H1 (cell line): ENCODE measurements at regions not wholly inside any gene's neighbourhood (a gene's known extent, or its start where the extent isn't known, plus 50 kb on each side); places are given as distances from the start of the nearest gene placed in this dataset.

Experiments
- CTCF ChIA-PET: fragments of 300-600 bp; sonication (Branson Sonifier 250); formaldehyde crosslinking; loops from one replicate; lab custom pipeline; 2021; ENCODE audit not compliant: partially characterized antibody; lab: Charles Lee
- POLR2A ChIA-PET: fragments of 300-600 bp; sonication (Branson Sonifier 250); formaldehyde crosslinking; loops from one replicate; lab custom pipeline; 2021; ENCODE audit warnings: inconsistent platforms; ENCODE audit not compliant: partially characterized antibody; lab: Charles Lee
- DNase-seq, 2 experiments: peaks; one replicate each; pipeline versions ENCODE4 v3.0.0 to v3.0.0-alpha.2; 2010 to 2022; ENCODE audit warnings: low spot score in 2 of 2, low read depth in 1 of 2, mixed read lengths in 1 of 2
- FAIRE-seq: peaks from 2 replicates; lab custom pipeline; 2011; peaks lifted over from hg19 to GRCh38; lab: Jason Lieb, UNC
- H2AFZ ChIP-seq: 2 replicates; pipeline ENCODE4 v1.8.1; 2012; ENCODE audit warnings: low read length, inconsistent platforms
- H2AK5ac ChIP-seq: 2 replicates; pipeline ENCODE4 v1.6.1; 2013; ENCODE audit warnings: low read depth, low read length
- H2BK120ac ChIP-seq: replicated peaks from 2 replicates; pipeline ENCODE3; 2013; ENCODE audit warnings: low read depth, low read length, inconsistent platforms
- H2BK12ac ChIP-seq: 2 replicates; pipeline ENCODE4 v1.6.1; 2013; ENCODE audit warnings: low read depth, low read length
- H2BK15ac ChIP-seq: 2 replicates; pipeline ENCODE4 v1.6.1; 2013; ENCODE audit warnings: low read length
- H2BK20ac ChIP-seq: 2 replicates; pipeline ENCODE4 v1.6.1; 2013; ENCODE audit warnings: low read length
- H2BK5ac ChIP-seq: 2 replicates; pipeline ENCODE4 v1.6.1; 2013; ENCODE audit warnings: low read depth, low read length
- H3K14ac ChIP-seq: 2 replicates; pipeline ENCODE4 v1.6.1; 2013; ENCODE audit warnings: inconsistent platforms; ENCODE audit not compliant: insufficient read length
- H3K18ac ChIP-seq: 2 replicates; pipeline ENCODE4 v1.6.1; 2013; ENCODE audit warnings: low read length; ENCODE audit errors: extremely low read depth
- H3K23ac ChIP-seq: 2 replicates; pipeline ENCODE4 v1.6.1; 2013; ENCODE audit warnings: inconsistent platforms; ENCODE audit not compliant: insufficient read length
- H3K23me2 ChIP-seq: 2 replicates; pipeline ENCODE4 v1.6.1; 2013; ENCODE audit warnings: low read depth, low read length
- H3K27ac ChIP-seq: 2 replicates; pipeline ENCODE4 v1.6.1; 2011; ENCODE audit warnings: low read depth, low read length, inconsistent platforms
- H3K27me3 ChIP-seq, 4 experiments: replicated peaks in 1 of 4; 1 replicate in 1 of 4; 2 replicates in 3 of 4; pipeline versions ENCODE4 v1.6.1 to v1.8.1; 2011 to 2013; ENCODE audit warnings: low read length in 3 of 4, mild to moderate bottlenecking in 3 of 4, inconsistent platforms in 2 of 4, mixed read lengths in 2 of 4, moderate library complexity in 1 of 4; ENCODE audit not compliant: control insufficient read depth in 3 of 4, insufficient read depth in 3 of 4; ENCODE audit errors: extremely low read depth in 1 of 4
- H3K36me3 ChIP-seq, 4 experiments: 2 replicates each; pipeline versions ENCODE4 v1.6.1 to v1.8.1; 2011 to 2013; ENCODE audit warnings: mild to moderate bottlenecking in 4 of 4, low read length in 3 of 4, moderate library complexity in 2 of 4, control low read depth in 1 of 4, inconsistent platforms in 1 of 4; ENCODE audit not compliant: insufficient read depth in 4 of 4, control insufficient read depth in 2 of 4
- H3K4ac ChIP-seq: replicated peaks from 2 replicates; pipeline ENCODE3; 2013; ENCODE audit warnings: low read length, low read depth, mixed read lengths, inconsistent platforms; ENCODE audit not compliant: insufficient read length
- H3K4me1 ChIP-seq, 4 experiments: replicated peaks in 1 of 4; 1 replicate in 1 of 4; 2 replicates in 3 of 4; pipeline versions ENCODE4 v1.6.1 to v1.8.1; 2011 to 2013; ENCODE audit warnings: low read length in 3 of 4, inconsistent platforms in 2 of 4, mixed read lengths in 1 of 4; ENCODE audit not compliant: insufficient read depth in 4 of 4, control insufficient read depth in 3 of 4
- H3K4me2 ChIP-seq, 2 experiments: 2 replicates each; pipeline versions ENCODE4 v1.6.1 to v1.8.1; 2011 to 2013; ENCODE audit warnings: low read depth in 2 of 2, low read length in 2 of 2, control low read depth in 1 of 2, inconsistent platforms in 1 of 2, mild to moderate bottlenecking in 1 of 2; ENCODE audit not compliant: insufficient read depth in 1 of 2
- H3K4me3 ChIP-seq, 4 experiments: fragments of 200-600, 300-600 bp in 1 of 4; sonication (generic), shearing (Covaris generic), sonication (Bioruptor Twin) in 1 of 4; 2 replicates each; pipeline versions ENCODE4 v1.5.1 to v1.8.1; 2011 to 2016; ENCODE audit warnings: low read length in 4 of 4, low read depth in 3 of 4, control low read depth in 2 of 4, inconsistent platforms in 2 of 4, mild to moderate bottlenecking in 2 of 4, mixed read lengths in 1 of 4, moderate library complexity in 1 of 4; ENCODE audit not compliant: insufficient read depth in 2 of 4; ENCODE audit errors: extremely low read depth in 1 of 4
- H3K56ac ChIP-seq: replicated peaks from 2 replicates; pipeline ENCODE3; 2013; ENCODE audit warnings: low read depth, mild to moderate bottlenecking, mixed read lengths, low read length, inconsistent platforms; ENCODE audit not compliant: insufficient read length
- H3K79me1 ChIP-seq: 2 replicates; pipeline ENCODE4 v1.6.1; 2013; ENCODE audit warnings: low read depth, low read length, control low read depth
- H3K79me2 ChIP-seq, 2 experiments: 2 replicates each; pipeline versions ENCODE4 v1.6.1 to v1.8.1; 2012 to 2013; ENCODE audit warnings: low read length in 2 of 2, mild to moderate bottlenecking in 2 of 2, inconsistent platforms in 1 of 2; ENCODE audit not compliant: insufficient read depth in 2 of 2, control insufficient read depth in 1 of 2
- H3K9ac ChIP-seq, 4 experiments: replicated peaks in 1 of 4; 1 replicate in 1 of 4; 2 replicates in 3 of 4; pipeline versions ENCODE4 v1.6.1 to v1.8.1; 2011 to 2013; ENCODE audit warnings: low read depth in 3 of 4, low read length in 3 of 4, control low read depth in 2 of 4, mild to moderate bottlenecking in 2 of 4, moderate library complexity in 2 of 4, inconsistent platforms in 1 of 4; ENCODE audit errors: extremely low read depth in 1 of 4
- H3K9me3 ChIP-seq, 2 experiments: 2 replicates each; pipeline versions ENCODE4 v1.6.1 to v1.8.1; 2012 to 2013; ENCODE audit warnings: mild to moderate bottlenecking in 2 of 2, moderate library complexity in 2 of 2, control low read depth in 1 of 2, inconsistent platforms in 1 of 2, low read depth in 1 of 2, low read length in 1 of 2, mixed read lengths in 1 of 2; ENCODE audit not compliant: insufficient read depth in 2 of 2
- H4K20me1 ChIP-seq, 2 experiments: replicated peaks in 1 of 2; 2 replicates each; pipeline versions ENCODE3 to v1.8.1; 2011 to 2013; ENCODE audit warnings: inconsistent platforms in 2 of 2, low read length in 2 of 2, mild to moderate bottlenecking in 1 of 2; ENCODE audit not compliant: insufficient read depth in 2 of 2, control insufficient read depth in 1 of 2
- H4K5ac ChIP-seq: 2 replicates; pipeline ENCODE4 v1.6.1; 2013; ENCODE audit warnings: low read length, low read depth, mixed read lengths, inconsistent platforms; ENCODE audit not compliant: insufficient read length
- H4K8ac ChIP-seq: 2 replicates; pipeline ENCODE4 v1.8.0; 2013; ENCODE audit warnings: mild to moderate bottlenecking, moderate library complexity, low read length, inconsistent platforms; ENCODE audit not compliant: insufficient read depth; ENCODE audit errors: extremely low read depth
- H4K91ac ChIP-seq: replicated peaks from 2 replicates; pipeline ENCODE3; 2013; ENCODE audit warnings: low read length, mixed read lengths, inconsistent platforms; ENCODE audit not compliant: insufficient read length
- CHD2 ChIP-seq: IDR thresholded peaks from 2 replicates; pipeline ENCODE4 v1.6.1; 2012; ENCODE audit warnings: low read length, improper control_type of control experiment
- EGR1 ChIP-seq: IDR thresholded peaks from 2 replicates; pipeline ENCODE4 v1.6.1; 2011; ENCODE audit warnings: low read depth, low read length, borderline replicate concordance
- FOSL1 ChIP-seq: IDR thresholded peaks from 2 replicates; pipeline ENCODE4 v1.6.1; 2011; ENCODE audit warnings: mild to moderate bottlenecking, low read depth, low read length, moderate library complexity; ENCODE audit not compliant: insufficient read depth
- GTF2F1 ChIP-seq: IDR thresholded peaks from 2 replicates; pipeline ENCODE4 v1.6.1; 2012; ENCODE audit warnings: low read depth, low read length, improper control_type of control experiment, borderline replicate concordance
- JUN ChIP-seq: IDR thresholded peaks from 2 replicates; pipeline ENCODE4 v1.6.1; 2011; ENCODE audit warnings: low read depth, mild to moderate bottlenecking, improper control_type of control experiment, low read length
- MAX ChIP-seq: IDR thresholded peaks from 2 replicates; pipeline ENCODE4 v1.6.1; 2012; ENCODE audit warnings: inconsistent platforms
- NRF1 ChIP-seq: IDR thresholded peaks from 2 replicates; pipeline ENCODE4 v1.6.1; 2011; ENCODE audit warnings: mild to moderate bottlenecking, low read depth, low read length, improper control_type of control experiment
- POLR2A ChIP-seq, 2 experiments: IDR thresholded peaks; 1 replicate in 1 of 2; 2 replicates in 1 of 2; pipeline ENCODE4 v1.6.1; 2011; ENCODE audit warnings: low read depth in 2 of 2, low read length in 2 of 2, mild to moderate bottlenecking in 2 of 2; ENCODE audit errors: control extremely low read depth in 1 of 2
- RBBP5 ChIP-seq: IDR thresholded peaks from 2 replicates; pipeline ENCODE4 v1.7.1; 2012; ENCODE audit warnings: low read depth, mild to moderate bottlenecking, inconsistent platforms, low read length, moderate library complexity, borderline replicate concordance
- SP1 ChIP-seq: IDR thresholded peaks from 2 replicates; pipeline ENCODE4 v1.6.1; 2011; ENCODE audit warnings: low read depth, low read length
- USF2 ChIP-seq: IDR thresholded peaks from 2 replicates; pipeline ENCODE4 v1.6.1; 2011; ENCODE audit warnings: low read length, improper control_type of control experiment
- WGBS, 2 experiments: shearing (Covaris generic) in 1 of 2; methylation state at CpG; one replicate each; pipeline versions ENCODE4 v1.1.6 to v1.1.7; 2013 to 2015; ENCODE audit warnings: low lambda C conversion rate in 2 of 2, mixed read lengths in 2 of 2, inconsistent platforms in 1 of 2, low coverage in 1 of 2, missing lambda C conversion rate in 1 of 2; ENCODE audit not compliant: insufficient replicate concordance in 2 of 2, insufficient coverage in 1 of 2, insufficient read length in 1 of 2; ENCODE audit errors: extremely low coverage in 1 of 2, missing lambda C conversion rate in 1 of 2; 5-methylcytosine and 5-hydroxymethylcytosine counted together

- peaks cover 2 to 13% (median 6%) of the 10 kb centered on the region in 4 experiments; a peak in 3 of 7 replicates for H3K4me1 ChIP-seq
- H3K23me2 ChIP-seq, result no peaks in the 10 kb centered on the region
- H4K5ac ChIP-seq, result no peak overlapping the region
- no peak overlapping the region for H2AFZ ChIP-seq
- H4K91ac ChIP-seq, result no peak overlapping the region
- no peaks in the 10 kb centered on the region for H3K79me1 ChIP-seq
- no peaks in the 10 kb centered on the region for H3K27me3 ChIP-seq
- POLR2A ChIA-PET, result no interaction called here
- no peak overlapping the region for H2BK120ac ChIP-seq
- H3K4me3 ChIP-seq, result no peak overlapping the region
- no peak overlapping the region for H3K14ac ChIP-seq
- H3K27ac ChIP-seq, result no peak overlapping the region
- H3K56ac ChIP-seq, result no peak overlapping the region
- H2BK5ac ChIP-seq, result no peak overlapping the region
- H4K20me1 ChIP-seq, result no peaks in the 10 kb centered on the region
- WGBS, 2 experiments, result 84% methylated on average over 2 of the region's 2 CpGs; no CpG with 5 or more reads in 1 of the 2 experiments
- no peaks in the 10 kb centered on the region for H3K9me3 ChIP-seq
- H2BK15ac ChIP-seq, result no peak overlapping the region
- H3K79me2 ChIP-seq, result no peaks in the 10 kb centered on the region
- H2AK5ac ChIP-seq, result no peak overlapping the region
- H3K36me3 ChIP-seq, result no peaks in the 10 kb centered on the region
- no peak overlapping the region for H3K23ac ChIP-seq
- no peak for DNase-seq
- FAIRE-seq, result no peak
- TF ChIP-seq FOSL1 (no peak), MAX (no peak), EGR1 (no peak), SP1 (no peak), CHD2 (no peak), RBBP5 (no peak), GTF2F1 (no peak), JUN (no peak), POLR2A (IDR thresholded peaks at IDR 0.05; ENCODE audit: control extremely low read depth in 1 of 2, low read depth in 2 of 2, low read length in 2 of 2) (no peak), NRF1 (no peak), USF2 (no peak)
- TF ChIP-seq, all 59 proteins: peak for 0
- Histone ChIP-seq H3K9ac (no peak overlapping the region), H3K18ac (no peak overlapping the region), H3K4ac (no peak overlapping the region), H3K4me2 (no peak overlapping the region; a peak in 1 of 4 replicates), H4K8ac (no peak overlapping the region), H2BK20ac (0 out of 2 replicates have a peak overlapping the region, but pooled peaks have one; percentile 25), H2BK12ac (no peak overlapping the region)
- CTCF ChIA-PET, result no interaction called here
Measured at GRCh38 chr12:22923768-22924167, 298.8 kb downstream of the ETNK1 start.
